Lower leg skin (tissue), 3 donors: ENCODE measurements at regions not wholly inside any gene's neighbourhood (a gene's known extent, or its start where the extent isn't known, plus 50 kb on each side); places are given as distances from the start of the nearest gene placed in this dataset.
"Not testable (repeated sequence)": the region's sequence is repeated elsewhere in the genome, so short reads cannot be mapped to it uniquely, and the experiment has no call there.

Experiments
- POLR2A ChIP-seq, 2 donors: fragments of 450-650 bp; IDR thresholded peaks; one replicate each; pipeline ENCODE4 v1.6.1; 2016 to 2017; ENCODE audit warnings: antibody characterized with exemption in 2 of 2, mild to moderate bottlenecking in 1 of 2, moderate library complexity in 1 of 2
- TF ChIP-seq, protein P1 (sequence below), 3 donors: fragments of 450-650 bp; IDR thresholded peaks; one replicate each; pipeline ENCODE4 v1.5.1; 2016; ENCODE audit warnings: antibody characterized with exemption in 3 of 3, mild to moderate bottlenecking in 3 of 3, moderate library complexity in 2 of 3

GRCh38 chr17:77342656-77342990 is 201.9 kb downstream of the SEC14L1 start:
- TF ChIP-seq, protein P1, sequence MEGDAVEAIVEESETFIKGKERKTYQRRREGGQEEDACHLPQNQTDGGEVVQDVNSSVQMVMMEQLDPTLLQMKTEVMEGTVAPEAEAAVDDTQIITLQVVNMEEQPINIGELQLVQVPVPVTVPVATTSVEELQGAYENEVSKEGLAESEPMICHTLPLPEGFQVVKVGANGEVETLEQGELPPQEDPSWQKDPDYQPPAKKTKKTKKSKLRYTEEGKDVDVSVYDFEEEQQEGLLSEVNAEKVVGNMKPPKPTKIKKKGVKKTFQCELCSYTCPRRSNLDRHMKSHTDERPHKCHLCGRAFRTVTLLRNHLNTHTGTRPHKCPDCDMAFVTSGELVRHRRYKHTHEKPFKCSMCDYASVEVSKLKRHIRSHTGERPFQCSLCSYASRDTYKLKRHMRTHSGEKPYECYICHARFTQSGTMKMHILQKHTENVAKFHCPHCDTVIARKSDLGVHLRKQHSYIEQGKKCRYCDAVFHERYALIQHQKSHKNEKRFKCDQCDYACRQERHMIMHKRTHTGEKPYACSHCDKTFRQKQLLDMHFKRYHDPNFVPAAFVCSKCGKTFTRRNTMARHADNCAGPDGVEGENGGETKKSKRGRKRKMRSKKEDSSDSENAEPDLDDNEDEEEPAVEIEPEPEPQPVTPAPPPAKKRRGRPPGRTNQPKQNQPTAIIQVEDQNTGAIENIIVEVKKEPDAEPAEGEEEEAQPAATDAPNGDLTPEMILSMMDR (IDR thresholded peaks at IDR 0.05): not testable (repeated sequence)
- not testable (repeated sequence) for TF ChIP-seq POLR2A (IDR thresholded peaks at IDR 0.05)
